HEK293 (cell line): ENCODE measurements at regions not wholly inside any gene's neighbourhood (a gene's known extent, or its start where the extent isn't known, plus 50 kb on each side); places are given as distances from the start of the nearest gene placed in this dataset.

Source experiments
- KLF1 ChIP-seq: fragments of 450-650 bp; formaldehyde crosslinking; IDR thresholded peaks from 2 replicates; pipeline ENCODE4 v1.5.1; 2016; ENCODE audit warnings: missing biosample characterization, missing genetic modification characterization
- ZNF146 ChIP-seq: fragments of 450-650 bp; formaldehyde crosslinking; IDR thresholded peaks from 2 replicates; pipeline ENCODE4 v1.5.1; 2016; ENCODE audit warnings: missing biosample characterization, missing genetic modification characterization
- ZNF274 ChIP-seq, 2 experiments: fragments of 200-500 bp in 1 of 2; fragments of 450-650 bp in 1 of 2; sonication (Bioruptor generic) in 1 of 2; formaldehyde crosslinking in 1 of 2; IDR thresholded peaks; 2 replicates each; pipeline versions ENCODE4 v1.5.1 to v1.6.1; 2014 to 2016; ENCODE audit warnings: borderline replicate concordance in 1 of 2, inconsistent platforms in 1 of 2, low read length in 1 of 2, missing biosample characterization in 1 of 2, missing genetic modification characterization in 1 of 2
- ZNF426 ChIP-seq: fragments of 450-650 bp; formaldehyde crosslinking; IDR thresholded peaks from 2 replicates; pipeline ENCODE4 v1.5.1; 2017; ENCODE audit warnings: missing biosample characterization, missing genetic modification characterization, mild to moderate bottlenecking, inconsistent platforms, moderate library complexity
- ZNF664 ChIP-seq: fragments of 450-650 bp; formaldehyde crosslinking; IDR thresholded peaks from 2 replicates; pipeline ENCODE4 v1.5.1; 2016; ENCODE audit warnings: missing biosample characterization, missing genetic modification characterization
- ZNF747 ChIP-seq: fragments of 450-650 bp; formaldehyde crosslinking; IDR thresholded peaks from 2 replicates; pipeline ENCODE4 v1.5.1; 2016; ENCODE audit warnings: missing biosample characterization, missing genetic modification characterization
- ZNF792 ChIP-seq: fragments of 450-650 bp; formaldehyde crosslinking; IDR thresholded peaks from 2 replicates; pipeline ENCODE4 v1.5.1; 2016; ENCODE audit warnings: missing biosample characterization, missing genetic modification characterization
- ZNF837 ChIP-seq: fragments of 450-650 bp; formaldehyde crosslinking; IDR thresholded peaks from 2 replicates; pipeline ENCODE4 v1.5.1; 2016; ENCODE audit warnings: missing biosample characterization, missing genetic modification characterization
- TF ChIP-seq, protein P1 (sequence below): fragments of 450-650 bp; formaldehyde crosslinking; IDR thresholded peaks from 2 replicates; pipeline ENCODE4 v1.5.1; 2016; ENCODE audit warnings: missing biosample characterization, missing genetic modification characterization
- TF ChIP-seq, protein P2 (sequence below): fragments of 450-650 bp; formaldehyde crosslinking; IDR thresholded peaks from 2 replicates; pipeline ENCODE4 v1.5.1; 2016; ENCODE audit warnings: missing biosample characterization, missing genetic modification characterization
- TF ChIP-seq, protein P3 (sequence below): fragments of 450-650 bp; formaldehyde crosslinking; IDR thresholded peaks from 2 replicates; pipeline ENCODE4 v1.5.1; 2016; ENCODE audit warnings: missing biosample characterization, missing genetic modification characterization
- TF ChIP-seq, protein P4 (sequence below): fragments of 450-650 bp; formaldehyde crosslinking; IDR thresholded peaks from 2 replicates; pipeline ENCODE4 v1.5.1; 2016; ENCODE audit warnings: missing biosample characterization, missing genetic modification characterization
- TF ChIP-seq, protein P5 (sequence below): fragments of 450-650 bp; formaldehyde crosslinking; conservative IDR thresholded peaks from 2 replicates; pipeline ENCODE4 v1.5.1; 2016; ENCODE audit warnings: low read depth, missing biosample characterization, missing genetic modification characterization

DNA sequence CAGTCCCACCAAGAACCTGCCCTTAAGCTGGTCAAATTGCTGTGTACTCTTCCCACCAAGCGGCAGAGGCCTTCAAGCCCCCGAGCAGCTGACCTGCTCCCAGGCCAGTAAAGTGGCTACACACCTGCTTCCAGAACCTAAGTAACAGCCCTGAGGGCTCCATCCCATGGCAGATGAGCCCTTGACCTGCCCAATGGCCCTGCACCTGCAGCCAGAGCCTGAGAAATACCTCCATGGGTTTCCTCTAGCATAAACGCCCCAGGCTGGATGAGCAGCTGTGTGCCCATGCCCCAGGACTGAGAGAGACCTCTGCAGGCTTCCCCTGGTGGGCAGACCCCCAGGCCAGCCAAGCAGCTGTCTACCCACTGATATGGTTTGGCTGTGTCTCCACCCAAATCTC is 123.0 kb upstream of the LAMA2 start:
- TF ChIP-seq, protein P1, sequence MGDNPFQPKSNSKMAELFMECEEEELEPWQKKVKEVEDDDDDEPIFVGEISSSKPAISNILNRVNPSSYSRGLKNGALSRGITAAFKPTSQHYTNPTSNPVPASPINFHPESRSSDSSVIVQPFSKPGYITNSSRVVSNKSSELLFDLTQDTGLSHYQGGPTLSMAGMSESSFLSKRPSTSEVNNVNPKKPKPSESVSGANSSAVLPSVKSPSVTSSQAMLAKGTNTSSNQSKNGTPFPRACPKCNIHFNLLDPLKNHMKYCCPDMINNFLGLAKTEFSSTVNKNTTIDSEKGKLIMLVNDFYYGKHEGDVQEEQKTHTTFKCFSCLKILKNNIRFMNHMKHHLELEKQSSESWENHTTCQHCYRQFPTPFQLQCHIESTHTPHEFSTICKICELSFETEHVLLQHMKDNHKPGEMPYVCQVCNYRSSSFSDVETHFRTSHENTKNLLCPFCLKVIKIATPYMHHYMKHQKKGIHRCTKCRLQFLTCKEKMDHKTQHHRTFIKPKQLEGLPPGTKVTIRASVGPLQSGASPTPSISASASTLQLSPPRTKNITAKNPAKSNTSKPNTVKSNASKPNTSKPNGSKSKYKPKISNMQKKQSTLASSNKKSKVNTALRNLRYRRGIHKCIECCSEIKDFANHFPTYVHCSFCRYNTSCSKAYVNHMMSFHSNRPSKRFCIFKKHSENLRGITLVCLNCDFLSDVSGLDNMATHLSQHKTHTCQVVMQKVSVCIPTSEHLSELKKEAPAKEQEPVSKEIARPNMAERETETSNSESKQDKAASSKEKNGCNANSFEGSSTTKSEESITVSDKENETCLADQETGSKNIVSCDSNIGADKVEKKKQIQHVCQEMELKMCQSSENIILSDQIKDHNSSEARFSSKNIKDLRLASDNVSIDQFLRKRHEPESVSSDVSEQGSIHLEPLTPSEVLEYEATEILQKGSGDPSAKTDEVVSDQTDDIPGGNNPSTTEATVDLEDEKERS (tag by site-specific recombination) = no peak
- no peak for TF ChIP-seq ZNF747 (tag by site-specific recombination)
- TF ChIP-seq ZNF664 (tag by site-specific recombination) = no peak
- TF ChIP-seq, protein P2, sequence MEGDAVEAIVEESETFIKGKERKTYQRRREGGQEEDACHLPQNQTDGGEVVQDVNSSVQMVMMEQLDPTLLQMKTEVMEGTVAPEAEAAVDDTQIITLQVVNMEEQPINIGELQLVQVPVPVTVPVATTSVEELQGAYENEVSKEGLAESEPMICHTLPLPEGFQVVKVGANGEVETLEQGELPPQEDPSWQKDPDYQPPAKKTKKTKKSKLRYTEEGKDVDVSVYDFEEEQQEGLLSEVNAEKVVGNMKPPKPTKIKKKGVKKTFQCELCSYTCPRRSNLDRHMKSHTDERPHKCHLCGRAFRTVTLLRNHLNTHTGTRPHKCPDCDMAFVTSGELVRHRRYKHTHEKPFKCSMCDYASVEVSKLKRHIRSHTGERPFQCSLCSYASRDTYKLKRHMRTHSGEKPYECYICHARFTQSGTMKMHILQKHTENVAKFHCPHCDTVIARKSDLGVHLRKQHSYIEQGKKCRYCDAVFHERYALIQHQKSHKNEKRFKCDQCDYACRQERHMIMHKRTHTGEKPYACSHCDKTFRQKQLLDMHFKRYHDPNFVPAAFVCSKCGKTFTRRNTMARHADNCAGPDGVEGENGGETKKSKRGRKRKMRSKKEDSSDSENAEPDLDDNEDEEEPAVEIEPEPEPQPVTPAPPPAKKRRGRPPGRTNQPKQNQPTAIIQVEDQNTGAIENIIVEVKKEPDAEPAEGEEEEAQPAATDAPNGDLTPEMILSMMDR (tag by site-specific recombination) = no peak
- TF ChIP-seq ZNF837 (tag by site-specific recombination) = no peak
- no peak for TF ChIP-seq ZNF146 (tag by site-specific recombination)
- no peak for TF ChIP-seq ZNF792 (tag by site-specific recombination)
- TF ChIP-seq, protein P3, sequence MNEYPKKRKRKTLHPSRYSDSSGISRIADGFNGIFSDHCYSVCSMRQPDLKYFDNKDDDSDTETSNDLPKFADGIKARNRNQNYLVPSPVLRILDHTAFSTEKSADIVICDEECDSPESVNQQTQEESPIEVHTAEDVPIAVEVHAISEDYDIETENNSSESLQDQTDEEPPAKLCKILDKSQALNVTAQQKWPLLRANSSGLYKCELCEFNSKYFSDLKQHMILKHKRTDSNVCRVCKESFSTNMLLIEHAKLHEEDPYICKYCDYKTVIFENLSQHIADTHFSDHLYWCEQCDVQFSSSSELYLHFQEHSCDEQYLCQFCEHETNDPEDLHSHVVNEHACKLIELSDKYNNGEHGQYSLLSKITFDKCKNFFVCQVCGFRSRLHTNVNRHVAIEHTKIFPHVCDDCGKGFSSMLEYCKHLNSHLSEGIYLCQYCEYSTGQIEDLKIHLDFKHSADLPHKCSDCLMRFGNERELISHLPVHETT (tag by site-specific recombination) = no peak
- TF ChIP-seq ZNF274 (IDR thresholded peaks at IDR 0.05; ENCODE audit: low read length) = no peak
- no peak for TF ChIP-seq ZNF274 (tag by site-specific recombination; IDR thresholded peaks at IDR 0.05; ENCODE audit: borderline replicate concordance)
- TF ChIP-seq ZNF426 (tag by site-specific recombination) = no peak
- no peak for TF ChIP-seq KLF1 (tag by site-specific recombination)
- TF ChIP-seq, protein P4, sequence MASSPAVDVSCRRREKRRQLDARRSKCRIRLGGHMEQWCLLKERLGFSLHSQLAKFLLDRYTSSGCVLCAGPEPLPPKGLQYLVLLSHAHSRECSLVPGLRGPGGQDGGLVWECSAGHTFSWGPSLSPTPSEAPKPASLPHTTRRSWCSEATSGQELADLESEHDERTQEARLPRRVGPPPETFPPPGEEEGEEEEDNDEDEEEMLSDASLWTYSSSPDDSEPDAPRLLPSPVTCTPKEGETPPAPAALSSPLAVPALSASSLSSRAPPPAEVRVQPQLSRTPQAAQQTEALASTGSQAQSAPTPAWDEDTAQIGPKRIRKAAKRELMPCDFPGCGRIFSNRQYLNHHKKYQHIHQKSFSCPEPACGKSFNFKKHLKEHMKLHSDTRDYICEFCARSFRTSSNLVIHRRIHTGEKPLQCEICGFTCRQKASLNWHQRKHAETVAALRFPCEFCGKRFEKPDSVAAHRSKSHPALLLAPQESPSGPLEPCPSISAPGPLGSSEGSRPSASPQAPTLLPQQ (tag by site-specific recombination) = no peak
- TF ChIP-seq, protein P5, sequence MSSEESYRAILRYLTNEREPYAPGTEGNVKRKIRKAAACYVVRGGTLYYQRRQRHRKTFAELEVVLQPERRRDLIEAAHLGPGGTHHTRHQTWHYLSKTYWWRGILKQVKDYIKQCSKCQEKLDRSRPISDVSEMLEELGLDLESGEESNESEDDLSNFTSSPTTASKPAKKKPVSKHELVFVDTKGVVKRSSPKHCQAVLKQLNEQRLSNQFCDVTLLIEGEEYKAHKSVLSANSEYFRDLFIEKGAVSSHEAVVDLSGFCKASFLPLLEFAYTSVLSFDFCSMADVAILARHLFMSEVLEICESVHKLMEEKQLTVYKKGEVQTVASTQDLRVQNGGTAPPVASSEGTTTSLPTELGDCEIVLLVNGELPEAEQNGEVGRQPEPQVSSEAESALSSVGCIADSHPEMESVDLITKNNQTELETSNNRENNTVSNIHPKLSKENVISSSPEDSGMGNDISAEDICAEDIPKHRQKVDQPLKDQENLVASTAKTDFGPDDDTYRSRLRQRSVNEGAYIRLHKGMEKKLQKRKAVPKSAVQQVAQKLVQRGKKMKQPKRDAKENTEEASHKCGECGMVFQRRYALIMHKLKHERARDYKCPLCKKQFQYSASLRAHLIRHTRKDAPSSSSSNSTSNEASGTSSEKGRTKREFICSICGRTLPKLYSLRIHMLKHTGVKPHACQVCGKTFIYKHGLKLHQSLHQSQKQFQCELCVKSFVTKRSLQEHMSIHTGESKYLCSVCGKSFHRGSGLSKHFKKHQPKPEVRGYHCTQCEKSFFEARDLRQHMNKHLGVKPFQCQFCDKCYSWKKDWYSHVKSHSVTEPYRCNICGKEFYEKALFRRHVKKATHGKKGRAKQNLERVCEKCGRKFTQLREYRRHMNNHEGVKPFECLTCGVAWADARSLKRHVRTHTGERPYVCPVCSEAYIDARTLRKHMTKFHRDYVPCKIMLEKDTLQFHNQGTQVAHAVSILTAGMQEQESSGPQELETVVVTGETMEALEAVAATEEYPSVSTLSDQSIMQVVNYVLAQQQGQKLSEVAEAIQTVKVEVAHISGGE (tag by site-specific recombination) = no peak
